SU-DHL-6 (cell line): ENCODE measurements at regions not wholly inside any gene's neighbourhood (a gene's known extent, or its start where the extent isn't known, plus 50 kb on each side); places are given as distances from the start of the nearest gene placed in this dataset.

Experiments used
- H2AFZ ChIP-seq: fragments of 200-600 bp; sonication (generic); 2 replicates; pipeline ENCODE4 v1.6.1; 2014; ENCODE audit warnings: low read depth, mild to moderate bottlenecking, moderate library complexity, mixed read lengths, antibody characterized with exemption, low read length; ENCODE audit not compliant: severe bottlenecking
- H3F3A ChIP-seq: fragments of 200-600 bp; shearing (Covaris generic); 2 replicates; pipeline ENCODE4 v1.6.0; 2016; ENCODE audit warnings: antibody characterized with exemption, mild to moderate bottlenecking; ENCODE audit not compliant: insufficient read depth
- H3K27ac ChIP-seq: fragments of 200-600 bp; sonication (generic); 2 replicates; pipeline ENCODE4 v1.5.1; 2016; ENCODE audit warnings: low read depth, mild to moderate bottlenecking, low read length, moderate library complexity, mixed read lengths
- H3K27me3 ChIP-seq: fragments of 200-600 bp; sonication (generic), shearing (Covaris generic); 2 replicates; pipeline ENCODE4 v1.6.0; 2014; ENCODE audit warnings: mild to moderate bottlenecking, low read length
- H3K36me3 ChIP-seq: fragments of 200-600 bp; sonication (generic); 2 replicates; pipeline ENCODE4 v1.6.1; 2014; ENCODE audit warnings: mild to moderate bottlenecking, low read length, mixed read lengths
- H3K4me2 ChIP-seq: fragments of 300-600, 200-600 bp; shearing (Covaris generic), sonication (generic); 2 replicates; pipeline ENCODE4 v1.6.0; 2014; ENCODE audit warnings: low read length, low read depth, mild to moderate bottlenecking; ENCODE audit not compliant: poor library complexity, severe bottlenecking
- H3K4me3 ChIP-seq: fragments of 200-600 bp; sonication (generic); 2 replicates; pipeline ENCODE4 v1.5.1; 2014; ENCODE audit warnings: antibody characterized with exemption, low read length, mild to moderate bottlenecking, mixed read lengths; ENCODE audit not compliant: insufficient read depth, poor library complexity, severe bottlenecking
- H3K79me2 ChIP-seq: fragments of 200-600 bp; sonication (generic); 2 replicates; pipeline ENCODE4 v1.6.1; 2014; ENCODE audit warnings: mild to moderate bottlenecking, low read length, moderate library complexity; ENCODE audit not compliant: insufficient read depth
- H3K9ac ChIP-seq: fragments of 200-600 bp; sonication (generic); 2 replicates; pipeline ENCODE4 v1.7.0; 2014; ENCODE audit warnings: mild to moderate bottlenecking, low read length
- H3K9me2 ChIP-seq: fragments of 200-600 bp; sonication (generic); replicated peaks from 2 replicates; pipeline ENCODE4 v1.6.1; 2014; ENCODE audit warnings: low read length; ENCODE audit not compliant: insufficient read depth
- H3K9me3 ChIP-seq: fragments of 200-600 bp; sonication (generic); 2 replicates; pipeline ENCODE4 v1.6.1; 2014; ENCODE audit warnings: low read length, mixed read lengths; ENCODE audit not compliant: insufficient read depth
- H4K20me1 ChIP-seq: fragments of 200-600 bp; sonication (generic); 2 replicates; pipeline ENCODE4 v1.6.1; 2014; ENCODE audit warnings: low read depth, mild to moderate bottlenecking, antibody characterized with exemption, low read length, moderate library complexity, mixed read lengths
- CTCF ChIP-seq: fragments of 200-600 bp; sonication (generic); IDR thresholded peaks from one replicate; pipeline ENCODE4 v1.5.1; 2017; ENCODE audit warnings: antibody characterized with exemption, mild to moderate bottlenecking, low read length, moderate library complexity; ENCODE audit not compliant: insufficient read depth, poor library complexity, severe bottlenecking
- EZH2phosphoT487 ChIP-seq: fragments of 200-600 bp; sonication (generic), shearing (Covaris generic); conservative IDR thresholded peaks from 2 replicates; pipeline ENCODE4 v1.6.1; 2018; ENCODE audit warnings: mild to moderate bottlenecking, antibody characterized with exemption, low read length, moderate library complexity, mixed read lengths

GRCh38 chr3:76403556-76403955, 618.2 kb upstream of the ZNF717 start:
- Histone ChIP-seq H2AFZ (no peak overlapping the region), H3K27ac (no peak overlapping the region), H3K36me3 (no peaks in the 10 kb centered on the region), H3K4me3 (no peak overlapping the region), H3K79me2 (no peaks in the 10 kb centered on the region), H3K9me2 (no peaks in the 10 kb centered on the region), H4K20me1 (no peaks in the 10 kb centered on the region), H3K9me3 (no peaks in the 10 kb centered on the region), H3F3A (no peaks in the 10 kb centered on the region), H3K27me3 (no peaks in the 10 kb centered on the region), H3K4me2 (no peak overlapping the region), H3K9ac (no peak overlapping the region)
- TF ChIP-seq CTCF (no peak), EZH2phosphoT487 (no peak)

- no peaks in the 10 kb centered on the region for H4K20me1 ChIP-seq
- H3K4me2 ChIP-seq: no peak overlapping the region
- no peaks in the 10 kb centered on the region for H3K79me2 ChIP-seq
- no peak overlapping the region for H3K4me3 ChIP-seq
- H2AFZ ChIP-seq: no peak overlapping the region
- TF ChIP-seq EZH2phosphoT487 (no peak), CTCF (no peak)
- H3K27me3 ChIP-seq: no peaks in the 10 kb centered on the region
- H3K9ac ChIP-seq: no peak overlapping the region
- H3K9me3 ChIP-seq: no peaks in the 10 kb centered on the region
- no peaks in the 10 kb centered on the region for H3K36me3 ChIP-seq
- H3K9me2 ChIP-seq: no peaks in the 10 kb centered on the region
- no peaks in the 10 kb centered on the region for H3F3A ChIP-seq
- no peak overlapping the region for H3K27ac ChIP-seq
Observed at GRCh38 chr3:76405196-76405595, 619.8 kb upstream of the ZNF717 start.

GRCh38 chr3:76410762-76411281, 625.5 kb upstream of the ZNF717 start:
- TF ChIP-seq CTCF (no peak), EZH2phosphoT487 (no peak)
- no peaks in the 10 kb centered on the region for H3K79me2 ChIP-seq
- no peaks in the 10 kb centered on the region for H3K36me3 ChIP-seq
- H3K4me3 ChIP-seq: no peak overlapping the region
- no peak overlapping the region for H3K4me2 ChIP-seq
- H3K9me2 ChIP-seq: no peaks in the 10 kb centered on the region
- H4K20me1 ChIP-seq: no peaks in the 10 kb centered on the region
- no peak overlapping the region for H3K27ac ChIP-seq
- H3K9me3 ChIP-seq: no peaks in the 10 kb centered on the region
- no peaks in the 10 kb centered on the region for H3F3A ChIP-seq
- no peak overlapping the region for H2AFZ ChIP-seq
- H3K9ac ChIP-seq: no peak overlapping the region
- H3K27me3 ChIP-seq: no peaks in the 10 kb centered on the region
